GM12875 (cell line): ENCODE measurements at regions not wholly inside any gene's neighbourhood (a gene's known extent, or its start where the extent isn't known, plus 50 kb on each side); places are given as distances from the start of the nearest gene placed in this dataset.

ENCODE experiments used
- H3K4me3 ChIP-seq: one replicate; pipeline ENCODE4 v1.5.1; 2011; ENCODE audit warnings: low read depth, low read length, control low read depth
- CTCF ChIP-seq: IDR thresholded peaks from 2 replicates; pipeline ENCODE4 v1.5.1; 2011; ENCODE audit warnings: low read depth, mild to moderate bottlenecking, control low read depth, inconsistent platforms, low read length, moderate library complexity, borderline replicate concordance; ENCODE audit not compliant: insufficient read depth

GRCh38 chr3:148400754-148401153 is 296.9 kb upstream of the AGTR1 start:
- no peak for TF ChIP-seq CTCF
- no peak overlapping the region for H3K4me3 ChIP-seq

- no peak overlapping the region for H3K4me3 ChIP-seq
- TF ChIP-seq CTCF = no peak
Measured at GRCh38 chr3:148408667-148409066, 289.0 kb upstream of the AGTR1 start.

- TF ChIP-seq CTCF = no peak
Measured at GRCh38 chr3:148420242-148420641, 277.5 kb upstream of the AGTR1 start.

GRCh38 chr3:148428862-148429605 is 268.7 kb upstream of the AGTR1 start:
- TF ChIP-seq CTCF = no peak
- no peak overlapping the region for H3K4me3 ChIP-seq

More at GRCh38 chr3:148420242-148420641, 277.5 kb upstream of the AGTR1 start:
- no peak overlapping the region for H3K4me3 ChIP-seq

GRCh38 chr3:148433665-148434064 is 264.0 kb upstream of the AGTR1 start:
- no peak overlapping the region for H3K4me3 ChIP-seq
- TF ChIP-seq CTCF = no peak

GRCh38 chr3:148435534-148435933 is 262.2 kb upstream of the AGTR1 start:
- no peak overlapping the region for H3K4me3 ChIP-seq
- no peak for TF ChIP-seq CTCF

GRCh38 chr3:148439254-148439822 is 258.4 kb upstream of the AGTR1 start:
- no peak for TF ChIP-seq CTCF
- no peak overlapping the region for H3K4me3 ChIP-seq
